Neuron (in vitro differentiated cells): ENCODE measurements at regions not wholly inside any gene's neighbourhood (a gene's known extent, or its start where the extent isn't known, plus 50 kb on each side); places are given as distances from the start of the nearest gene placed in this dataset.
"Not testable (repeated sequence)": the region's sequence is repeated elsewhere in the genome, so short reads cannot be mapped to it uniquely, and the experiment has no call there.

ENCODE experiments used
- H2AFZ ChIP-seq: one replicate; pipeline ENCODE4 v1.6.1; 2013; ENCODE audit warnings: low read depth, mild to moderate bottlenecking, inconsistent platforms, low read length, moderate library complexity
- H3K27me3 ChIP-seq: one replicate; pipeline ENCODE4 v1.6.1; 2013; ENCODE audit warnings: low read length; ENCODE audit not compliant: insufficient read depth
- H3K36me3 ChIP-seq: one replicate; pipeline ENCODE4 v1.6.1; 2013; ENCODE audit warnings: low read length; ENCODE audit not compliant: insufficient read depth
- H3K4me1 ChIP-seq: one replicate; pipeline ENCODE4 v1.6.1; 2013; ENCODE audit warnings: low read length; ENCODE audit not compliant: insufficient read depth
- H3K4me3 ChIP-seq: 2 replicates; pipeline ENCODE4 v1.5.1; 2013; ENCODE audit warnings: mild to moderate bottlenecking, low read length, moderate library complexity
- H3K9me3 ChIP-seq: one replicate; pipeline ENCODE4 v1.6.1; 2013; ENCODE audit warnings: low read length

- no peaks in the 10 kb centered on the region for H3K27me3 ChIP-seq
- H3K4me3 ChIP-seq: no peak overlapping the region
- H3K9me3 ChIP-seq: no peaks in the 10 kb centered on the region
- no peaks in the 10 kb centered on the region for H3K4me1 ChIP-seq
- no peaks in the 10 kb centered on the region for H3K36me3 ChIP-seq
- no peak overlapping the region for H2AFZ ChIP-seq
These were observed 106.5 kb upstream of the EFEMP1 start for GRCh38 chr2:56030062-56030461.

- Histone ChIP-seq H3K4me3 (no peak overlapping the region), H2AFZ (no peak overlapping the region), H3K27me3 (no peaks in the 10 kb centered on the region), H3K9me3 (no peaks in the 10 kb centered on the region), H3K4me1 (no peaks in the 10 kb centered on the region), H3K36me3 (no peaks in the 10 kb centered on the region)
These were observed 107.3 kb upstream of the EFEMP1 start for GRCh38 chr2:56030901-56031300.

- Histone ChIP-seq H3K4me3 (no peak overlapping the region), H3K9me3 (no peaks in the 10 kb centered on the region), H3K4me1 (no peaks in the 10 kb centered on the region), H2AFZ (no peak overlapping the region), H3K27me3 (no peaks in the 10 kb centered on the region), H3K36me3 (no peaks in the 10 kb centered on the region)
These were observed 110.7 kb upstream of the EFEMP1 start for GRCh38 chr2:56034258-56034657.

GRCh38 chr2:56040189-56040588 lies 116.6 kb upstream of the EFEMP1 start:
- no peaks in the 10 kb centered on the region for H3K27me3 ChIP-seq
- H3K4me3 ChIP-seq: no peak overlapping the region
- no peaks in the 10 kb centered on the region for H3K9me3 ChIP-seq
- no peaks in the 10 kb centered on the region for H3K36me3 ChIP-seq
- H3K4me1 ChIP-seq: no peaks in the 10 kb centered on the region
- no peak overlapping the region for H2AFZ ChIP-seq

GRCh38 chr2:56040834-56041233 lies 117.3 kb upstream of the EFEMP1 start:
- Histone ChIP-seq H3K27me3 (no peaks in the 10 kb centered on the region), H3K9me3 (no peaks in the 10 kb centered on the region), H3K4me1 (no peaks in the 10 kb centered on the region), H3K4me3 (no peak overlapping the region), H2AFZ (no peak overlapping the region), H3K36me3 (no peaks in the 10 kb centered on the region)

- Histone ChIP-seq H3K4me1 (peaks cover 2% of the 10 kb centered on the region), H3K27me3 (no peaks in the 10 kb centered on the region), H3K36me3 (no peaks in the 10 kb centered on the region), H3K4me3 (peak overlapping the region; percentile 13), H3K9me3 (no peaks in the 10 kb centered on the region), H2AFZ (no peak overlapping the region)
These were observed 123.6 kb upstream of the EFEMP1 start for GRCh38 chr2:56047136-56047535.

- no peak overlapping the region for H2AFZ ChIP-seq
- H3K9me3 ChIP-seq: no peaks in the 10 kb centered on the region
- peak overlapping the region; percentile 33 for H3K4me3 ChIP-seq
These were observed 125.8 kb upstream of the EFEMP1 start for GRCh38 chr2:56049233-56049845.

GRCh38 chr2:56053679-56054078 lies 130.1 kb upstream of the EFEMP1 start:
- no peak overlapping the region for H3K4me3 ChIP-seq
- no peaks in the 10 kb centered on the region for H3K27me3 ChIP-seq
- H2AFZ ChIP-seq: no peak overlapping the region
- no peaks in the 10 kb centered on the region for H3K36me3 ChIP-seq
- H3K4me1 ChIP-seq: peaks cover 3% of the 10 kb centered on the region
- no peaks in the 10 kb centered on the region for H3K9me3 ChIP-seq

More at GRCh38 chr2:56049233-56049845, 125.8 kb upstream of the EFEMP1 start:
- no peaks in the 10 kb centered on the region for H3K36me3 ChIP-seq
- H3K27me3 ChIP-seq: no peaks in the 10 kb centered on the region
- H3K4me1 ChIP-seq: peaks cover 4% of the 10 kb centered on the region

- Histone ChIP-seq H3K27me3 (no peaks in the 10 kb centered on the region), H3K36me3 (no peaks in the 10 kb centered on the region), H3K9me3 (no peaks in the 10 kb centered on the region), H3K4me3 (no peak overlapping the region), H2AFZ (no peak overlapping the region), H3K4me1 (peaks cover 3% of the 10 kb centered on the region)
These were observed 128.4 kb upstream of the CCDC85A start for GRCh38 chr2:56055405-56055804.

- H3K4me3 ChIP-seq, H3K36me3 ChIP-seq, H2AFZ ChIP-seq, H3K4me1 ChIP-seq, H3K9me3 ChIP-seq, H3K27me3 ChIP-seq: not testable (repeated sequence)
These were observed 122.5 kb upstream of the CCDC85A start for GRCh38 chr2:56061327-56061726.

GRCh38 chr2:56068746-56069145 lies 115.0 kb upstream of the CCDC85A start:
- H3K4me3 ChIP-seq: no peak overlapping the region
- no peaks in the 10 kb centered on the region for H3K27me3 ChIP-seq
- H3K9me3 ChIP-seq: no peaks in the 10 kb centered on the region
- H2AFZ ChIP-seq: no peak overlapping the region
- H3K36me3 ChIP-seq: no peaks in the 10 kb centered on the region
- H3K4me1 ChIP-seq: no peaks in the 10 kb centered on the region

GRCh38 chr2:56077359-56077915 lies 106.4 kb upstream of the CCDC85A start:
- no peaks in the 10 kb centered on the region for H3K27me3 ChIP-seq

GRCh38 chr2:56082665-56083064 lies 101.1 kb upstream of the CCDC85A start:
- Histone ChIP-seq H3K4me1 (peaks cover 5% of the 10 kb centered on the region), H3K9me3 (no peaks in the 10 kb centered on the region), H3K4me3 (no peak overlapping the region), H3K36me3 (no peaks in the 10 kb centered on the region), H3K27me3 (no peaks in the 10 kb centered on the region), H2AFZ (no peak overlapping the region)

More at GRCh38 chr2:56077359-56077915, 106.4 kb upstream of the CCDC85A start:
- H3K9me3 ChIP-seq: no peaks in the 10 kb centered on the region
- H3K36me3 ChIP-seq: no peaks in the 10 kb centered on the region
- no peaks in the 10 kb centered on the region for H3K4me1 ChIP-seq
- no peak overlapping the region for H2AFZ ChIP-seq
- no peak overlapping the region for H3K4me3 ChIP-seq
